CD4-positive, alpha-beta T cell (primary cell): ENCODE measurements at regions not wholly inside any gene's neighbourhood (a gene's known extent, or its start where the extent isn't known, plus 50 kb on each side); places are given as distances from the start of the nearest gene placed in this dataset.

Experiments used
- ATAC-seq: fragments of 200-7000 bp; cut with Tn5 transposase; one replicate; pipeline ENCODE4 v1.10.0; 2022; ENCODE audit warnings: mild to moderate bottlenecking; ENCODE audit not compliant: poor library complexity
- CTCF ChIA-PET: fragments of 350-600 bp; sonication (Branson Sonifier 250); formaldehyde crosslinking; loops from one replicate; lab custom pipeline; 2021; ENCODE audit warnings: antibody characterized with exemption, inconsistent platforms; lab: Charles Lee
- POLR2A ChIA-PET: fragments of 350-600 bp; sonication (Branson Sonifier 250); formaldehyde crosslinking; loops from one replicate; lab custom pipeline; 2021; ENCODE audit warnings: antibody characterized with exemption, inconsistent platforms; lab: Charles Lee
- DNase-seq, 14 experiments: peaks; one replicate each; pipeline ENCODE4 v3.0.0-alpha.2; 2013 to 2020; ENCODE audit warnings: mixed read lengths in 2 of 14
- H3K27ac ChIP-seq, 2 donors: one replicate each; pipeline versions ENCODE4 v1.5.1 to v1.7.0; 2013; ENCODE audit warnings: low read length in 2 of 2, low read depth in 1 of 2, mild to moderate bottlenecking in 1 of 2
- H3K27me3 ChIP-seq, 2 experiments: 1 replicate in 1 of 2; 2 replicates in 1 of 2; pipeline versions ENCODE4 v1.6.1 to v1.7.0; 2013; ENCODE audit warnings: low read length in 2 of 2, control low read depth in 1 of 2, mild to moderate bottlenecking in 1 of 2, moderate library complexity in 1 of 2; ENCODE audit not compliant: insufficient read depth in 2 of 2, control insufficient read depth in 1 of 2
- H3K36me3 ChIP-seq: one replicate; pipeline ENCODE4 v1.6.1; 2013; ENCODE audit warnings: low read length, control low read depth; ENCODE audit not compliant: insufficient read depth
- H3K4me1 ChIP-seq: one replicate; pipeline ENCODE4 v1.6.1; 2013; ENCODE audit warnings: low read length, control low read depth; ENCODE audit not compliant: insufficient read depth
- H3K4me3 ChIP-seq: one replicate; pipeline ENCODE4 v1.5.1; 2013; ENCODE audit warnings: mild to moderate bottlenecking, low read length, moderate library complexity
- H3K9me3 ChIP-seq, 2 experiments: 1 replicate in 1 of 2; 2 replicates in 1 of 2; pipeline versions ENCODE4 v1.6.1 to v1.7.0; 2013; ENCODE audit warnings: low read length in 2 of 2, mild to moderate bottlenecking in 2 of 2, control low read depth in 1 of 2, moderate library complexity in 1 of 2; ENCODE audit not compliant: control insufficient read depth in 1 of 2, insufficient read depth in 1 of 2
- H3K27ac Mint-ChIP-seq: one replicate; pipeline ENCODE4 v1.8.0; 2020; ENCODE audit warnings: mixed read lengths
- H3K27me3 Mint-ChIP-seq: one replicate; pipeline ENCODE4 v1.8.0; 2021; ENCODE audit warnings: mixed read lengths
- H3K36me3 Mint-ChIP-seq: one replicate; pipeline ENCODE4 v1.8.0; 2021; ENCODE audit warnings: low read depth, mixed read lengths
- H3K4me1 Mint-ChIP-seq: one replicate; pipeline ENCODE4 v1.8.0; 2021; ENCODE audit warnings: low read depth, mixed read lengths
- H3K4me3 Mint-ChIP-seq: one replicate; pipeline ENCODE4 v1.8.0; 2020; ENCODE audit warnings: mild to moderate bottlenecking, mixed read lengths
- H3K9me3 Mint-ChIP-seq: one replicate; pipeline ENCODE4 v1.8.0; 2020; ENCODE audit warnings: mixed read lengths
- intact Hi-C, 2 experiments: fragments of 100-400 bp; cut with DNase I in 1 of 2; cut with micrococcal nuclease in 1 of 2; formaldehyde crosslinking; loops; one replicate each; pipeline versions ENCODE4 v1.15.1 to v1.9.0; 2023 to 2025; cut with DNase I, micrococcal nuclease
- TF ChIP-seq, protein P1 (sequence below): fragments of 200-600 bp; IDR thresholded peaks from one replicate; pipeline ENCODE4 v1.8.0; 2022; ENCODE audit warnings: antibody characterized with exemption, mild to moderate bottlenecking

GRCh38 chr1:5427026-5427613 lies 565.1 kb downstream of the NPHP4 start:
- H3K4me1 ChIP-seq: peaks cover 18% of the 10 kb centered on the region
- Mint-ChIP-seq H3K36me3 (no peaks in the 10 kb centered on the region), H3K4me3 (no peak overlapping the region), H3K9me3 (no peaks in the 10 kb centered on the region), H3K27me3 (peaks cover 34% of the 10 kb centered on the region), H3K27ac (no peak overlapping the region), H3K4me1 (peaks cover 14% of the 10 kb centered on the region)
- peaks cover 4 to 6% of the 10 kb centered on the region in 2 experiments for H3K27me3 ChIP-seq
- H3K4me3 ChIP-seq: no peak overlapping the region
- POLR2A ChIA-PET: no interaction called here
- ATAC-seq (no peak), DNase-seq (no peak)
- H3K36me3 ChIP-seq: no peaks in the 10 kb centered on the region
- no peak overlapping the region for H3K27ac ChIP-seq
- CTCF ChIA-PET: no interaction called here
- TF ChIP-seq, protein P1, sequence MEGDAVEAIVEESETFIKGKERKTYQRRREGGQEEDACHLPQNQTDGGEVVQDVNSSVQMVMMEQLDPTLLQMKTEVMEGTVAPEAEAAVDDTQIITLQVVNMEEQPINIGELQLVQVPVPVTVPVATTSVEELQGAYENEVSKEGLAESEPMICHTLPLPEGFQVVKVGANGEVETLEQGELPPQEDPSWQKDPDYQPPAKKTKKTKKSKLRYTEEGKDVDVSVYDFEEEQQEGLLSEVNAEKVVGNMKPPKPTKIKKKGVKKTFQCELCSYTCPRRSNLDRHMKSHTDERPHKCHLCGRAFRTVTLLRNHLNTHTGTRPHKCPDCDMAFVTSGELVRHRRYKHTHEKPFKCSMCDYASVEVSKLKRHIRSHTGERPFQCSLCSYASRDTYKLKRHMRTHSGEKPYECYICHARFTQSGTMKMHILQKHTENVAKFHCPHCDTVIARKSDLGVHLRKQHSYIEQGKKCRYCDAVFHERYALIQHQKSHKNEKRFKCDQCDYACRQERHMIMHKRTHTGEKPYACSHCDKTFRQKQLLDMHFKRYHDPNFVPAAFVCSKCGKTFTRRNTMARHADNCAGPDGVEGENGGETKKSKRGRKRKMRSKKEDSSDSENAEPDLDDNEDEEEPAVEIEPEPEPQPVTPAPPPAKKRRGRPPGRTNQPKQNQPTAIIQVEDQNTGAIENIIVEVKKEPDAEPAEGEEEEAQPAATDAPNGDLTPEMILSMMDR: no peak
- peaks cover 0 to 7% of the 10 kb centered on the region in 2 experiments for H3K9me3 ChIP-seq
- intact Hi-C loops: no loop called here

GRCh38 chr1:5424802-5425703 lies 567.2 kb downstream of the NPHP4 start:
- peaks cover 30% of the 10 kb centered on the region for H3K27me3 Mint-ChIP-seq
- ChIA-PET CTCF (interaction anchor here (0.6 kb wide), 1 partner anchor 304 kb away, joined by 3 read pairs; no protein-coding TSS in a partner anchor), POLR2A (interaction anchor here (0.6 kb wide), 1 partner anchor 146 kb away, joined by 3 read pairs; no protein-coding TSS in a partner anchor)
- H3K4me3 ChIP-seq: no peak overlapping the region
- peaks cover 25% of the 10 kb centered on the region for H3K4me1 ChIP-seq
- peaks cover 0 to 7% of the 10 kb centered on the region in 2 experiments for H3K9me3 ChIP-seq
- TF ChIP-seq, protein P1: no peak
- H3K4me1 Mint-ChIP-seq: peaks cover 19% of the 10 kb centered on the region
- H3K27ac ChIP-seq: no peak overlapping the region
- DNase-seq: no peak
- H3K36me3 ChIP-seq: no peaks in the 10 kb centered on the region
- no peaks in the 10 kb centered on the region for H3K9me3 Mint-ChIP-seq
- ATAC-seq: no peak
- no peaks in the 10 kb centered on the region for H3K36me3 Mint-ChIP-seq
- intact Hi-C loops: no loop called here
- no peak overlapping the region for H3K4me3 Mint-ChIP-seq
- H3K27me3 ChIP-seq: peaks cover 4 to 6% of the 10 kb centered on the region in 2 experiments
- no peak overlapping the region for H3K27ac Mint-ChIP-seq

GRCh38 chr1:5423109-5423508 lies 569.1 kb downstream of the NPHP4 start:
- H3K4me3 ChIP-seq: peak overlapping the region; percentile 2
- Mint-ChIP-seq H3K9me3 (no peaks in the 10 kb centered on the region), H3K36me3 (no peaks in the 10 kb centered on the region), H3K27ac (no peak overlapping the region), H3K27me3 (peaks cover 16% of the 10 kb centered on the region), H3K4me1 (peaks cover 19% of the 10 kb centered on the region), H3K4me3 (peak overlapping the region; percentile 12)
- H3K36me3 ChIP-seq: no peaks in the 10 kb centered on the region
- ChIA-PET CTCF (no interaction called here), POLR2A (no interaction called here)
- peaks cover 4 to 6% of the 10 kb centered on the region in 2 experiments for H3K27me3 ChIP-seq
- DNase-seq (peak in 13 of 14 experiments; percentile 13 to 70 (median 36)), ATAC-seq (no peak)
- intact Hi-C loops: no loop called here
- TF ChIP-seq, protein P1: no peak
- H3K9me3 ChIP-seq: peaks cover 0 to 7% of the 10 kb centered on the region in 2 experiments
- H3K27ac ChIP-seq: no peak overlapping the region
- H3K4me1 ChIP-seq: peaks cover 25% of the 10 kb centered on the region
